ENCODE measurements at regions not wholly inside any gene's neighbourhood (a gene's known extent, or its start where the extent isn't known, plus 50 kb on each side); places are given as distances from the start of the nearest gene placed in this dataset.

- TF ChIP-seq CTCF (CRISPR knock-in tag; IDR thresholded peaks at IDR 0.05) = no peak
- no peak for TF ChIP-seq KDM5A (IDR thresholded peaks at IDR 0.05; ENCODE audit: borderline replicate concordance, low read length)
- no peak for TF ChIP-seq ZZZ3 (CRISPR knock-in tag; IDR thresholded peaks at IDR 0.05; ENCODE audit: borderline replicate concordance)
- no peak for TF ChIP-seq ZNF512B (CRISPR knock-in tag; IDR thresholded peaks at IDR 0.05; ENCODE audit: borderline replicate concordance)
- TF ChIP-seq MEIS2 (CRISPR knock-in tag; IDR thresholded peaks at IDR 0.05) = no peak
- TF ChIP-seq REST (IDR thresholded peaks at IDR 0.05; ENCODE audit: borderline replicate concordance in 1 of 2, low read depth in 1 of 2, low read length in 2 of 2) = no peak
- no peak for TF ChIP-seq TARDBP (CRISPR knock-in tag; IDR thresholded peaks at IDR 0.05)
- no peak for TF ChIP-seq POLR2A (IDR thresholded peaks at IDR 0.05; ENCODE audit: insufficient read depth in 1 of 2, low read depth in 2 of 2, low read length in 2 of 2)
- TF ChIP-seq ZNF121 (CRISPR knock-in tag; IDR thresholded peaks at IDR 0.05) = no peak
- TF ChIP-seq ZBTB46 (CRISPR knock-in tag; IDR thresholded peaks at IDR 0.05; ENCODE audit: borderline replicate concordance) = no peak
- no peak for TF ChIP-seq ZNF12 (CRISPR knock-in tag; IDR thresholded peaks at IDR 0.05)
- no peak for TF ChIP-seq ZNF296 (CRISPR knock-in tag; conservative IDR thresholded peaks at IDR 0.05)
- TF ChIP-seq TBL1XR1 (IDR thresholded peaks at IDR 0.05; ENCODE audit: borderline replicate concordance, low read length, partially characterized antibody) = no peak
- TF ChIP-seq ZSCAN31 (CRISPR knock-in tag; IDR thresholded peaks at IDR 0.05; ENCODE audit: low read depth) = no peak
These were observed 450.4 kb upstream of the LARGE1 start for GRCh38 chr22:34370711-34371110.

Data from HepG2 (cell line).